ENCODE measurements at regions not wholly inside any gene's neighbourhood (a gene's known extent, or its start where the extent isn't known, plus 50 kb on each side); places are given as distances from the start of the nearest gene placed in this dataset.

DNA sequence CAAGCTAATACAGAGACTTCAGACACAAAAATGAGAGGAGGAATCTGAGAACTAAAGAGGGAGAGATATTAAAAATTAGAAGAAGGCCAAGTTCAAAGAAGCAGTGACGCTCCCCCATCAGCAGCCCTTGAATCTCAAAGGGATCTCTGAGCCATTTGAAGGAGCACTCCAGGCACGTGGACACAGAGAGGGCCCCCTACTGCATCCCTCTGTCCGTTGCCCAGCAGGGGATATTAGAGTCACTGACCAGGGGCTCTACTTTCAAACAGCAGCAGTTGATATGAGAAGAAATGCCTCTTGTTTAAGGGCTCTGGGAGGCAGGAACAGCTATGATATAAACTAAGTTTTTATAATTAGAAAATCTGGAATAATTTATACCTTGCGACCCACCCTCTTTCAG, 479.0 kb upstream of the SALL1 start:
- Histone ChIP-seq H4K20me1 (ENCODE audit: insufficient read depth, low read length) (no peaks in the 10 kb centered on the region), H3K27ac (ENCODE audit: low read depth, low read length) (no peak overlapping the region), H3K4me3 (ENCODE audit: insufficient read depth, low read length) (no peak overlapping the region), H3K4me1 (ENCODE audit: insufficient read depth, low read length) (no peaks in the 10 kb centered on the region), H3K4me2 (ENCODE audit: insufficient read depth, low read length) (no peak overlapping the region), H3K9me3 (ENCODE audit: low read depth, low read length) (no peaks in the 10 kb centered on the region), H3K27me3 (ENCODE audit: insufficient read depth, low read length) (no peaks in the 10 kb centered on the region), H3K79me2 (ENCODE audit: insufficient read depth, low read length) (no peaks in the 10 kb centered on the region), H2AFZ (ENCODE audit: low read length) (no peak overlapping the region), H3K36me3 (ENCODE audit: insufficient read depth, low read length) (no peaks in the 10 kb centered on the region)
- TF ChIP-seq, protein P1, sequence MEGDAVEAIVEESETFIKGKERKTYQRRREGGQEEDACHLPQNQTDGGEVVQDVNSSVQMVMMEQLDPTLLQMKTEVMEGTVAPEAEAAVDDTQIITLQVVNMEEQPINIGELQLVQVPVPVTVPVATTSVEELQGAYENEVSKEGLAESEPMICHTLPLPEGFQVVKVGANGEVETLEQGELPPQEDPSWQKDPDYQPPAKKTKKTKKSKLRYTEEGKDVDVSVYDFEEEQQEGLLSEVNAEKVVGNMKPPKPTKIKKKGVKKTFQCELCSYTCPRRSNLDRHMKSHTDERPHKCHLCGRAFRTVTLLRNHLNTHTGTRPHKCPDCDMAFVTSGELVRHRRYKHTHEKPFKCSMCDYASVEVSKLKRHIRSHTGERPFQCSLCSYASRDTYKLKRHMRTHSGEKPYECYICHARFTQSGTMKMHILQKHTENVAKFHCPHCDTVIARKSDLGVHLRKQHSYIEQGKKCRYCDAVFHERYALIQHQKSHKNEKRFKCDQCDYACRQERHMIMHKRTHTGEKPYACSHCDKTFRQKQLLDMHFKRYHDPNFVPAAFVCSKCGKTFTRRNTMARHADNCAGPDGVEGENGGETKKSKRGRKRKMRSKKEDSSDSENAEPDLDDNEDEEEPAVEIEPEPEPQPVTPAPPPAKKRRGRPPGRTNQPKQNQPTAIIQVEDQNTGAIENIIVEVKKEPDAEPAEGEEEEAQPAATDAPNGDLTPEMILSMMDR (IDR thresholded peaks at IDR 0.05; ENCODE audit: extremely low read depth, low read depth, low read length): no peak
- no peak for DNase-seq (ENCODE audit: insufficient read length, low spot score, missing footprints)

DNA sequence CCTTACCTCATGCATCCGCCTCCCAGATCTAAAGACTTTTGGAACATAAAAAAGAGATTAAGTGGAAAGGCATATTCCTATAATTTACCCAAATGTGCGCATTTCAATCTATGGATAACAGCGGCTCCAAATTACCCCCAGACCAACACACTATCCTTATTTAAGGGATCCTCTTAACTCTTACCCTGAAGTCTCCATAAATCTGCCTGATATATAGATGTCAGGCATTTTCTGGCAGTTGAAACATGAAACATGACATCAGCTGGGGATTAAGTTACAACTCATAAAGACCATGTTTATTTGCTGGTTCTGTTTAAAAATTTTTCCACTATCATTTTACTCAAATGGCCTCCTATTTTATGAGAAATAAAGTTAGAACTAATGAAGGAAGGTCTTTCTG, 478.5 kb upstream of the SALL1 start:
- Histone ChIP-seq H3K27ac (ENCODE audit: low read depth, low read length) (no peak overlapping the region), H3K36me3 (ENCODE audit: insufficient read depth, low read length) (no peaks in the 10 kb centered on the region), H3K79me2 (ENCODE audit: insufficient read depth, low read length) (no peaks in the 10 kb centered on the region), H3K4me2 (ENCODE audit: insufficient read depth, low read length) (no peak overlapping the region), H3K4me1 (ENCODE audit: insufficient read depth, low read length) (no peaks in the 10 kb centered on the region), H2AFZ (ENCODE audit: low read length) (no peak overlapping the region), H3K27me3 (ENCODE audit: insufficient read depth, low read length) (no peaks in the 10 kb centered on the region), H3K9me3 (ENCODE audit: low read depth, low read length) (no peaks in the 10 kb centered on the region), H4K20me1 (ENCODE audit: insufficient read depth, low read length) (no peaks in the 10 kb centered on the region), H3K4me3 (ENCODE audit: insufficient read depth, low read length) (no peak overlapping the region)
- TF ChIP-seq, protein P1 (IDR thresholded peaks at IDR 0.05; ENCODE audit: extremely low read depth, low read depth, low read length): no peak
- no peak for DNase-seq (ENCODE audit: insufficient read length, low spot score, missing footprints)

GRCh38 chr16:51624080-51624775, 473.2 kb upstream of the SALL1 start:
- Histone ChIP-seq H3K4me1 (ENCODE audit: insufficient read depth, low read length) (no peaks in the 10 kb centered on the region), H3K79me2 (ENCODE audit: insufficient read depth, low read length) (no peaks in the 10 kb centered on the region), H3K4me2 (ENCODE audit: insufficient read depth, low read length) (no peak overlapping the region), H2AFZ (ENCODE audit: low read length) (no peak overlapping the region), H4K20me1 (ENCODE audit: insufficient read depth, low read length) (no peaks in the 10 kb centered on the region), H3K9me3 (ENCODE audit: low read depth, low read length) (no peaks in the 10 kb centered on the region), H3K27ac (ENCODE audit: low read depth, low read length) (no peak overlapping the region), H3K27me3 (ENCODE audit: insufficient read depth, low read length) (no peaks in the 10 kb centered on the region), H3K4me3 (ENCODE audit: insufficient read depth, low read length) (no peak overlapping the region), H3K36me3 (ENCODE audit: insufficient read depth, low read length) (no peaks in the 10 kb centered on the region)
- DNase-seq (ENCODE audit: insufficient read length, low spot score, missing footprints): no peak
- TF ChIP-seq, protein P1 (IDR thresholded peaks at IDR 0.05; ENCODE audit: extremely low read depth, low read depth, low read length): no peak

DNA sequence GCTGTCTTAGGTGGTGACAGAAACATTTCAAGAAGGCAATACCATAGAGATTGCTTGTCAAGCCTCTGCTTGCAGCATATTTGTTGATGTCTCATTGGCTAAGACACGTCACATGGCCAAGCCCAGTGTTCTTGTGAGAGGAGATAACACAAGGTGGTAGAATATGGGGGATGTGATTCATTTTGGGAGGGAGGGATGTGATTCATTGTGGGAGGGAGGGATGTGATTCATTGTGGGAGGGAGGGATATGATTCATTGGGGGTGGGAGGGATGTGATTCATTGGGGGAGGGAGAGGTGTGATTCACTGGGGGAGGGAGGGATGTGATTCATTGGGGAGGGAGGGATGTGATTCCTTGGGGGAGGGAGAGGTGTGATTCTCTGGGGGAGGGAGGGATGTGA, 470.5 kb upstream of the SALL1 start:
- no peak overlapping the region for H3K4me2 ChIP-seq (ENCODE audit: insufficient read depth, low read length)
- TF ChIP-seq, protein P1 (IDR thresholded peaks at IDR 0.05; ENCODE audit: extremely low read depth, low read depth, low read length): no peak
- no peak for DNase-seq (ENCODE audit: insufficient read length, low spot score, missing footprints)
- no peak overlapping the region for H3K4me3 ChIP-seq (ENCODE audit: insufficient read depth, low read length)
- no peak overlapping the region for H3K27ac ChIP-seq (ENCODE audit: low read depth, low read length)
- no peaks in the 10 kb centered on the region for H3K27me3 ChIP-seq (ENCODE audit: insufficient read depth, low read length)
- H3K79me2 ChIP-seq (ENCODE audit: insufficient read depth, low read length): no peaks in the 10 kb centered on the region
- no peaks in the 10 kb centered on the region for H3K36me3 ChIP-seq (ENCODE audit: insufficient read depth, low read length)
- no peak overlapping the region for H2AFZ ChIP-seq (ENCODE audit: low read length)
- no peaks in the 10 kb centered on the region for H4K20me1 ChIP-seq (ENCODE audit: insufficient read depth, low read length)
- H3K4me1 ChIP-seq (ENCODE audit: insufficient read depth, low read length): no peaks in the 10 kb centered on the region
- H3K9me3 ChIP-seq (ENCODE audit: low read depth, low read length): no peaks in the 10 kb centered on the region
